ENCODE measurements at regions not wholly inside any gene's neighbourhood (a gene's known extent, or its start where the extent isn't known, plus 50 kb on each side); places are given as distances from the start of the nearest gene placed in this dataset.

- TF ChIP-seq ZNF462 (CRISPR knock-in tag; IDR thresholded peaks at IDR 0.05) (no peak), ZNF114 (CRISPR knock-in tag; IDR thresholded peaks at IDR 0.05) (no peak), ZNF331 (CRISPR knock-in tag; IDR thresholded peaks at IDR 0.05; ENCODE audit: low read depth) (no peak), POLR2AphosphoS5 (IDR thresholded peaks at IDR 0.05; ENCODE audit: low read depth) (no peak), EZH2 (IDR thresholded peaks at IDR 0.05; ENCODE audit: low read depth, unreplicated experiment) (no peak), STAT1 (IDR thresholded peaks at IDR 0.05; ENCODE audit: unreplicated experiment) (no peak)
- TF ChIP-seq, protein P1, sequence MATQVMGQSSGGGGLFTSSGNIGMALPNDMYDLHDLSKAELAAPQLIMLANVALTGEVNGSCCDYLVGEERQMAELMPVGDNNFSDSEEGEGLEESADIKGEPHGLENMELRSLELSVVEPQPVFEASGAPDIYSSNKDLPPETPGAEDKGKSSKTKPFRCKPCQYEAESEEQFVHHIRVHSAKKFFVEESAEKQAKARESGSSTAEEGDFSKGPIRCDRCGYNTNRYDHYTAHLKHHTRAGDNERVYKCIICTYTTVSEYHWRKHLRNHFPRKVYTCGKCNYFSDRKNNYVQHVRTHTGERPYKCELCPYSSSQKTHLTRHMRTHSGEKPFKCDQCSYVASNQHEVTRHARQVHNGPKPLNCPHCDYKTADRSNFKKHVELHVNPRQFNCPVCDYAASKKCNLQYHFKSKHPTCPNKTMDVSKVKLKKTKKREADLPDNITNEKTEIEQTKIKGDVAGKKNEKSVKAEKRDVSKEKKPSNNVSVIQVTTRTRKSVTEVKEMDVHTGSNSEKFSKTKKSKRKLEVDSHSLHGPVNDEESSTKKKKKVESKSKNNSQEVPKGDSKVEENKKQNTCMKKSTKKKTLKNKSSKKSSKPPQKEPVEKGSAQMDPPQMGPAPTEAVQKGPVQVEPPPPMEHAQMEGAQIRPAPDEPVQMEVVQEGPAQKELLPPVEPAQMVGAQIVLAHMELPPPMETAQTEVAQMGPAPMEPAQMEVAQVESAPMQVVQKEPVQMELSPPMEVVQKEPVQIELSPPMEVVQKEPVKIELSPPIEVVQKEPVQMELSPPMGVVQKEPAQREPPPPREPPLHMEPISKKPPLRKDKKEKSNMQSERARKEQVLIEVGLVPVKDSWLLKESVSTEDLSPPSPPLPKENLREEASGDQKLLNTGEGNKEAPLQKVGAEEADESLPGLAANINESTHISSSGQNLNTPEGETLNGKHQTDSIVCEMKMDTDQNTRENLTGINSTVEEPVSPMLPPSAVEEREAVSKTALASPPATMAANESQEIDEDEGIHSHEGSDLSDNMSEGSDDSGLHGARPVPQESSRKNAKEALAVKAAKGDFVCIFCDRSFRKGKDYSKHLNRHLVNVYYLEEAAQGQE (IDR thresholded peaks at IDR 0.05; ENCODE audit: unreplicated experiment) = no peak
Observed at GRCh38 chr18:34085140-34085739, 139.5 kb downstream of the NOL4 start (continued).

Measured in GM23338 (cell line).